ENCODE measurements at regions not wholly inside any gene's neighbourhood (a gene's known extent, or its start where the extent isn't known, plus 50 kb on each side); places are given as distances from the start of the nearest gene placed in this dataset.

DNA sequence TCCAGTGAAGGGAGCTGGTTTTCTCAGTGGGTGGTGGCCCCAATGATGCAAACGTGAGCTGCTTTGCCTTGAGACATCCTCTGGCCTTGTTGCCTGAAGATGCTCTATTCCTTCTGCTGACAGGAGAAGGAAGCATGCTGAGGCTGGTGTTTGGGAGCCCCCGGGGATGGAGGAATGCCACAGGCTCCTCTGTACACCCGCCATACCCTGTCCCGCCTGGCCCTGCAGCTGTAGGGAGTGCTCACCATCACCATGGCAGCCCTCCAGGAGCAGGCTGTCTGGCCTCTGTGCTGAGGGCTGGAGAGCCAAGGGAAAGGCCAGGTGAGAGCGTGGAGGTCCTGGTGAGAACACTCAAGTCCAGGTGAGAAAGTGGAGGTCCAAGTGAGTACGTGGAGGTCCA lies 134.4 kb downstream of the MRPL36 start:
- no peak for DNase-seq
- no peaks in the 10 kb centered on the region for H3K9me2 ChIP-seq (replicated peaks; ENCODE audit: insufficient read depth, low read length)
- no peak overlapping the region for H2AFZ ChIP-seq (ENCODE audit: low read length)
- H3K79me2 ChIP-seq (ENCODE audit: low read length): no peaks in the 10 kb centered on the region
- H3K4me2 ChIP-seq (ENCODE audit: low read depth, low read length): no peak overlapping the region
- no peak overlapping the region for H3K9ac ChIP-seq (ENCODE audit: low read length)
- no peak overlapping the region for H3K27ac ChIP-seq (ENCODE audit: low read length)
- peaks cover 84% of the 10 kb centered on the region for H3K27me3 ChIP-seq (replicated peaks; ENCODE audit: insufficient read depth, low read length)
- no peaks in the 10 kb centered on the region for H3F3A ChIP-seq (ENCODE audit: insufficient read depth, low read length)
- no peaks in the 10 kb centered on the region for H3K9me3 ChIP-seq (replicated peaks; ENCODE audit: insufficient read depth, low read length)
- TF ChIP-seq EZH2 (optimal IDR thresholded peaks at IDR 0.05; ENCODE audit: low read depth, low read length): no peak
- TF ChIP-seq, protein P1, sequence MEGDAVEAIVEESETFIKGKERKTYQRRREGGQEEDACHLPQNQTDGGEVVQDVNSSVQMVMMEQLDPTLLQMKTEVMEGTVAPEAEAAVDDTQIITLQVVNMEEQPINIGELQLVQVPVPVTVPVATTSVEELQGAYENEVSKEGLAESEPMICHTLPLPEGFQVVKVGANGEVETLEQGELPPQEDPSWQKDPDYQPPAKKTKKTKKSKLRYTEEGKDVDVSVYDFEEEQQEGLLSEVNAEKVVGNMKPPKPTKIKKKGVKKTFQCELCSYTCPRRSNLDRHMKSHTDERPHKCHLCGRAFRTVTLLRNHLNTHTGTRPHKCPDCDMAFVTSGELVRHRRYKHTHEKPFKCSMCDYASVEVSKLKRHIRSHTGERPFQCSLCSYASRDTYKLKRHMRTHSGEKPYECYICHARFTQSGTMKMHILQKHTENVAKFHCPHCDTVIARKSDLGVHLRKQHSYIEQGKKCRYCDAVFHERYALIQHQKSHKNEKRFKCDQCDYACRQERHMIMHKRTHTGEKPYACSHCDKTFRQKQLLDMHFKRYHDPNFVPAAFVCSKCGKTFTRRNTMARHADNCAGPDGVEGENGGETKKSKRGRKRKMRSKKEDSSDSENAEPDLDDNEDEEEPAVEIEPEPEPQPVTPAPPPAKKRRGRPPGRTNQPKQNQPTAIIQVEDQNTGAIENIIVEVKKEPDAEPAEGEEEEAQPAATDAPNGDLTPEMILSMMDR (IDR thresholded peaks at IDR 0.05; ENCODE audit: low read length): no peak
- no peak for TF ChIP-seq EZH2phosphoT487 (IDR thresholded peaks at IDR 0.05; ENCODE audit: low read length)
- H3K4me3 ChIP-seq (ENCODE audit: low read length): no peak overlapping the region
- H3K36me3 ChIP-seq (replicated peaks; ENCODE audit: insufficient read depth, low read length): no peaks in the 10 kb centered on the region
- H3K4me1 ChIP-seq (ENCODE audit: low read length): peaks cover 3% of the 10 kb centered on the region; the same call in 1 of the 2 replicates
- no peaks in the 10 kb centered on the region for H4K20me1 ChIP-seq (ENCODE audit: insufficient read depth, low read length)

DNA sequence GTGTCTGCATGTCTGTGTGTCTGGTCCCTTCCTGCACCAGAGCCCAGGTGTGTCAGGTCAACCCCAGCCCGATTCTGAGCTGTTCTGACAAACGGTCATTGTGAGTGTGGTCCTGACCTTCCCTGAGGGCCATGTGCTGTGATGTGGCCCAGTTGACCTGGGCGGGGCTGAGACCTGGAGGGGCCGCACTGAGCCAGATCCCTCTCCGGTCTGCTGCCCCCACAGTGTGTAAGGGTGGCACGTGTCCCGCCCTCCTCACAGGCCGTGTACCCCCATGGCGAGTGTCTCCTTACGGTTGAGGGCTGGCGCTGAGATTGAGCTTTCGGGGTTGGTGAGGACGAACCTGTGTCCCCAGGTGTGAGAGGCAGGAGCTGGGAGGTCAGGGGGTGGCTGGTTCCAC lies 136.5 kb downstream of the MRPL36 start:
- no peaks in the 10 kb centered on the region for H3K79me2 ChIP-seq (ENCODE audit: low read length)
- no peak overlapping the region for H3K9ac ChIP-seq (ENCODE audit: low read length)
- no peak overlapping the region for H3K27ac ChIP-seq (ENCODE audit: low read length)
- H3K4me2 ChIP-seq (ENCODE audit: low read depth, low read length): no peak overlapping the region
- no peaks in the 10 kb centered on the region for H3K9me2 ChIP-seq (replicated peaks; ENCODE audit: insufficient read depth, low read length)
- no peak for DNase-seq
- H3K27me3 ChIP-seq (replicated peaks; ENCODE audit: insufficient read depth, low read length): peaks cover 89% of the 10 kb centered on the region
- H3K4me1 ChIP-seq (ENCODE audit: low read length): peaks cover 3% of the 10 kb centered on the region; the same call in 1 of the 2 replicates
- no peaks in the 10 kb centered on the region for H4K20me1 ChIP-seq (ENCODE audit: insufficient read depth, low read length)
- H2AFZ ChIP-seq (ENCODE audit: low read length): no peak overlapping the region
- no peak overlapping the region for H3K4me3 ChIP-seq (ENCODE audit: low read length)
- no peaks in the 10 kb centered on the region for H3K9me3 ChIP-seq (replicated peaks; ENCODE audit: insufficient read depth, low read length)
- H3F3A ChIP-seq (ENCODE audit: insufficient read depth, low read length): no peaks in the 10 kb centered on the region
- no peaks in the 10 kb centered on the region for H3K36me3 ChIP-seq (replicated peaks; ENCODE audit: insufficient read depth, low read length)
- TF ChIP-seq EZH2 (optimal IDR thresholded peaks at IDR 0.05; ENCODE audit: low read depth, low read length) (no peak), EZH2phosphoT487 (IDR thresholded peaks at IDR 0.05; ENCODE audit: low read length) (no peak)
- TF ChIP-seq, protein P1 (IDR thresholded peaks at IDR 0.05; ENCODE audit: low read length): no peak

DNA sequence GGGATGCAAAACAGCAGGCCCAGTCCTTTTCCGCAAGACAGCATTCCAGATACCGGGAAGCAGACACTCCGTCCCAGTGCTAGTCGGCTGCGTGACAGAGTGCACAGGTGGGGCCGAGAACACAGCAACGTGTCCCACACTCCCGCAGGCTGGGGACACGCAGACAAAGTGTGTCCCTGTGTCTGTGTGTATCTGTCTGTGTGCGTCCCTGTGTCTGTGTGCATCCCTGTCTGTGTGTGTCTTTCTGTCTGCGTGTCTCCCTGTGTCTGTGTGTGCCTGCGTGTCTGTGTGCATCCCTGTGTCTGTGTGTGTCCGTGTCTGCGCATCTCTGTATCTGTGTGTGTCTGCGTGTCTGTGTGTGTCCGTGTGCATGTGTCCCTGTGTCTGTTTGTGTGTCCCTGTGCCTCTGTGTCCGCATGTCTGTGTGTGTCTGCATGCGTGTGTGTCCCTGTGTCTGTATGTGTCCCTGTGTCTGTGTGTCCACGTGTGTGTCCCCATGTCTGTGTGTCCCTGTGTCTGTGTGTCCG lies 137.0 kb downstream of the MRPL36 start:
- TF ChIP-seq EZH2 (optimal IDR thresholded peaks at IDR 0.05; ENCODE audit: low read depth, low read length): no peak
- TF ChIP-seq, protein P1 (IDR thresholded peaks at IDR 0.05; ENCODE audit: low read length): no peak
- TF ChIP-seq EZH2phosphoT487 (IDR thresholded peaks at IDR 0.05; ENCODE audit: low read length): no peak

More for the DNA sequence above, 137.0 kb downstream of the MRPL36 start:
- H3K4me2 ChIP-seq (ENCODE audit: low read depth, low read length): no peak overlapping the region
- no peak overlapping the region for H2AFZ ChIP-seq (ENCODE audit: low read length)
- H3K27me3 ChIP-seq (replicated peaks; ENCODE audit: insufficient read depth, low read length): peaks cover 89% of the 10 kb centered on the region
- no peak overlapping the region for H3K27ac ChIP-seq (ENCODE audit: low read length)
- H3K9me3 ChIP-seq (replicated peaks; ENCODE audit: insufficient read depth, low read length): no peaks in the 10 kb centered on the region
- H3K9ac ChIP-seq (ENCODE audit: low read length): no peak overlapping the region
- H3K36me3 ChIP-seq (replicated peaks; ENCODE audit: insufficient read depth, low read length): no peaks in the 10 kb centered on the region
- H3F3A ChIP-seq (ENCODE audit: insufficient read depth, low read length): no peaks in the 10 kb centered on the region
- H3K9me2 ChIP-seq (replicated peaks; ENCODE audit: insufficient read depth, low read length): no peaks in the 10 kb centered on the region
- no peaks in the 10 kb centered on the region for H4K20me1 ChIP-seq (ENCODE audit: insufficient read depth, low read length)
- DNase-seq: no peak
- no peaks in the 10 kb centered on the region for H3K79me2 ChIP-seq (ENCODE audit: low read length)
- H3K4me3 ChIP-seq (ENCODE audit: low read length): no peak overlapping the region
- H3K4me1 ChIP-seq (ENCODE audit: low read length): peaks cover 3% of the 10 kb centered on the region; the same call in 1 of the 2 replicates
